T-helper 1 cell treated with Interleukin-12 subunit alpha and Interleukin-12 subunit beta and Interleukin-4 antibody, amounts not matched to agents 30 ng/mL and 1 ng/mL, for 36 hours (primary cell): ENCODE measurements at regions not wholly inside any gene's neighbourhood (a gene's known extent, or its start where the extent isn't known, plus 50 kb on each side); places are given as distances from the start of the nearest gene placed in this dataset.
"Not testable (repeated sequence)": the region's sequence is repeated elsewhere in the genome, so short reads cannot be mapped to it uniquely, and the experiment has no call there.

Experiments used
- intact Hi-C: fragments of 100-400 bp; cut with micrococcal nuclease; formaldehyde crosslinking; loops from one replicate; pipeline ENCODE4 v1.15.1; 2024

- intact Hi-C loops, result no loop called here
Measured at GRCh38 chr7:32224276-32224675, 154.1 kb upstream of the PDE1C start.

GRCh38 chr7:32223721-32224120 is 153.5 kb upstream of the PDE1C start:
- intact Hi-C loops, result no loop called here

GRCh38 chr7:32223071-32223650 is 153.0 kb upstream of the PDE1C start:
- intact Hi-C loops, result no loop called here

GRCh38 chr7:32222251-32222900 is 152.2 kb upstream of the PDE1C start:
- intact Hi-C loops, result no loop called here

- intact Hi-C loops, result no loop called here
Measured at GRCh38 chr7:32221736-32222135, 151.5 kb upstream of the PDE1C start.

GRCh38 chr7:32221056-32221455 is 150.8 kb upstream of the PDE1C start:
- intact Hi-C loops, result no loop called here

- intact Hi-C loops, result not testable (repeated sequence)
Measured at GRCh38 chr7:32219831-32220230, 149.6 kb upstream of the PDE1C start.

- intact Hi-C loops, result no loop called here
Measured at GRCh38 chr7:32219416-32219815, 149.2 kb upstream of the PDE1C start.

GRCh38 chr7:32218741-32219288 is 148.6 kb upstream of the PDE1C start:
- intact Hi-C loops, result no loop called here

- intact Hi-C loops, result no loop called here
Measured at GRCh38 chr7:32218154-32218467, 147.9 kb upstream of the PDE1C start.

GRCh38 chr7:32217341-32218153 is 147.3 kb upstream of the PDE1C start:
- intact Hi-C loops, result no loop called here

- intact Hi-C loops, result no loop called here
Measured at GRCh38 chr7:32216759-32217158, 146.6 kb upstream of the PDE1C start.

- intact Hi-C loops, result no loop called here
Measured at GRCh38 chr7:32215697-32216096, 145.5 kb upstream of the PDE1C start.

- intact Hi-C loops, result no loop called here
Measured at GRCh38 chr7:32214913-32215312, 144.7 kb upstream of the PDE1C start.

- intact Hi-C loops, result no loop called here
Measured at GRCh38 chr7:32212321-32212720, 142.1 kb upstream of the PDE1C start.

GRCh38 chr7:32206987-32207386 is 136.8 kb upstream of the PDE1C start:
- intact Hi-C loops, result no loop called here

GRCh38 chr7:32206488-32206887 is 136.3 kb upstream of the PDE1C start:
- intact Hi-C loops, result no loop called here

GRCh38 chr7:32205298-32205824 is 135.2 kb upstream of the PDE1C start:
- intact Hi-C loops, result not testable (repeated sequence)

- intact Hi-C loops, result loop anchor here (1.0 kb wide), 2 partner anchors 422 to 460 kb away; no protein-coding TSS in a partner anchor
Measured at GRCh38 chr7:32204361-32205018, 134.3 kb upstream of the PDE1C start.

GRCh38 chr7:32200646-32201045 is 130.4 kb upstream of the PDE1C start:
- intact Hi-C loops, result no loop called here

GRCh38 chr7:32194537-32194936 is 124.3 kb upstream of the PDE1C start:
- intact Hi-C loops, result no loop called here

- intact Hi-C loops, result no loop called here
Measured at GRCh38 chr7:32191305-32191704, 121.1 kb upstream of the PDE1C start.
